Heart right ventricle (tissue), 16 donors: ENCODE measurements at regions not wholly inside any gene's neighbourhood (a gene's known extent, or its start where the extent isn't known, plus 50 kb on each side); places are given as distances from the start of the nearest gene placed in this dataset.

ENCODE experiments used
- ATAC-seq, 8 donors: fragments of 200-7000 bp; cut with Tn5 transposase; one replicate each; pipeline ENCODE4 v1.9.1; 2020; ENCODE audit warnings: mild to moderate bottlenecking in 8 of 8, moderate library complexity in 8 of 8, moderate number of reproducible peaks in 1 of 8
- DNase-seq, 2 donors: peaks; one replicate each; pipeline ENCODE4 v3.0.0-alpha.2; 2020
- H3K27ac ChIP-seq, 10 donors: fragments of 200-600 bp; sonication (generic) in 2 of 10; one replicate each; pipeline versions ENCODE4 v1.5.0 to v1.8.0; 2020 to 2022; ENCODE audit warnings: mild to moderate bottlenecking in 3 of 10
- H3K27me3 ChIP-seq, 7 donors: fragments of 200-600 bp; one replicate each; pipeline ENCODE4 v1.8.0; 2021 to 2022; ENCODE audit warnings: mild to moderate bottlenecking in 2 of 7
- H3K36me3 ChIP-seq, 9 donors: fragments of 200-600 bp; sonication (generic) in 1 of 9; one replicate each; pipeline versions ENCODE4 v1.5.0 to v1.8.0; 2020 to 2022; ENCODE audit warnings: mild to moderate bottlenecking in 2 of 9
- H3K4me1 ChIP-seq, 9 donors: fragments of 200-600 bp; sonication (generic) in 1 of 9; one replicate each; pipeline versions ENCODE4 v1.5.0 to v1.8.0; 2020 to 2022; ENCODE audit warnings: mild to moderate bottlenecking in 4 of 9
- H3K4me3 ChIP-seq, 10 donors: fragments of 200-600 bp; sonication (generic) in 2 of 10; one replicate each; pipeline versions ENCODE4 v1.5.0 to v1.8.0; 2020 to 2022; ENCODE audit warnings: mild to moderate bottlenecking in 7 of 10, moderate library complexity in 2 of 10
- H3K9me3 ChIP-seq, 11 donors: fragments of 200-600 bp in 10 of 11; sonication (generic) in 2 of 11; one replicate each; pipeline versions ENCODE4 v1.5.0 to v1.8.0; 2013 to 2022; ENCODE audit warnings: mild to moderate bottlenecking in 2 of 11, control low read depth in 1 of 11, moderate library complexity in 1 of 11
- CTCF ChIP-seq, 9 donors: fragments of 200-600 bp; sonication (generic) in 2 of 9; IDR thresholded peaks; one replicate each; pipeline versions ENCODE4 v1.5.0 to v1.8.0; 2021 to 2022; ENCODE audit warnings: antibody characterized with exemption in 9 of 9, mild to moderate bottlenecking in 5 of 9, moderate library complexity in 1 of 9
- WGBS, 2 donors: extraction: QIAGEN DNeasy Blood & Tissue Kit; methylation state at CpG; one replicate each; pipeline ENCODE4 v1.1.7; 2013; ENCODE audit warnings: inconsistent platforms in 1 of 2; 5-methylcytosine and 5-hydroxymethylcytosine counted together
- intact Hi-C, 10 donors: fragments of 100-400 bp; cut with DNase I; formaldehyde crosslinking; loops; one replicate each; pipeline versions ENCODE4 v1.11.1 to v1.14.2; 2022
- donor health status: Arrhythmogenic right ventricular cardiomyopathy.
- donor health status: ischemic (EF 13 %, LVEDD 7.1; RV severe dilation, severe dysfunction).
- donor health status: healthy with polysubstance abuse.
- donor health status: DM: no; HTN: yes; CAD: no.
- donor health status: DM: no; HTN: no; CAD: no.
- donor health status: ischemic (EF 25% LVEDD 6.9; RV normal size, moderate dysfunction).
- donor health status: ischemic (EF 25% LVEDD 5.7; RV mildly dilated, moderate dysfunction).
- donor health status: healthy.
- donor health status: DM: yes; HTN: yes; CAD: no.
- donor health status: Ischemic cardiomyopathy.
- donor health status: ischemic (EF 35%, LVEDD 5.7; RV mildly dilated, moderate dysfunction).
- donor health status: nonischemic (EF 11% LVEDD 7.7; RV severe dilation, severe dysfunction).
- donor health status: DM: yes; HTN: yes; CAD: no.
- donor health status: PGD.
- donor health status: ischemic (EF 29% LVEDD 5.4; RV normal size, mild dysfunction).
- donor health status: nonischemic (EF 23%, LVEDD 6.1; RV moderate dilation, normal function).

- intact Hi-C loops = loop anchor here in 1 of 10 donors (5.0 kb wide), 1 partner anchor 124 kb away; no protein-coding TSS in a partner anchor
- no peaks in the 10 kb centered on the region for H3K27me3 ChIP-seq
- TF ChIP-seq CTCF (IDR thresholded peaks at IDR 0.05) = no peak
- no peaks in the 10 kb centered on the region for H3K9me3 ChIP-seq
- no peak for ATAC-seq
- H3K4me3 ChIP-seq = no peak overlapping the region
- no peak for DNase-seq
- H3K36me3 ChIP-seq = no peaks in the 10 kb centered on the region
- peak overlapping the region in 1 of 10 donors; percentile 33 for H3K27ac ChIP-seq
- H3K4me1 ChIP-seq = peaks cover 0 to 12% (median 0%) of the 10 kb centered on the region in 9 donors
- WGBS, 2 donors = 72 to 80% methylated on average over 4 of the region's 4 CpGs
These were observed 356.8 kb upstream of the B3GALT2 start for GRCh38 chr1:193543259-193543658.

GRCh38 chr1:193542690-193543089 lies 356.3 kb upstream of the B3GALT2 start:
- H3K27ac ChIP-seq = no peak overlapping the region
- no peaks in the 10 kb centered on the region for H3K36me3 ChIP-seq
- intact Hi-C loops = loop anchor here in 1 of 10 donors (5.0 kb wide), 1 partner anchor 125 kb away; no protein-coding TSS in a partner anchor
- ATAC-seq = peak in 4 of 8 donors; percentile 61 to 72 (median 70)
- TF ChIP-seq CTCF (IDR thresholded peaks at IDR 0.05) = no peak
- peaks cover 0 to 12% (median 0%) of the 10 kb centered on the region in 9 donors for H3K4me1 ChIP-seq
- H3K27me3 ChIP-seq = no peaks in the 10 kb centered on the region
- no peaks in the 10 kb centered on the region for H3K9me3 ChIP-seq
- no peak overlapping the region for H3K4me3 ChIP-seq
- 9 to 24% methylated on average over 1 of the region's 1 CpG for WGBS, 2 donors
- DNase-seq = no peak

GRCh38 chr1:193540511-193540910 lies 354.1 kb upstream of the B3GALT2 start:
- Histone ChIP-seq H3K27ac (peak overlapping the region in 1 of 10 donors; percentile 62), H3K4me3 (no peak overlapping the region), H3K4me1 (peaks cover 0 to 16% (median 0%) of the 10 kb centered on the region in 9 donors), H3K27me3 (no peaks in the 10 kb centered on the region), H3K36me3 (no peaks in the 10 kb centered on the region), H3K9me3 (no peaks in the 10 kb centered on the region)
- ATAC-seq = no peak
- no peak for DNase-seq
- intact Hi-C loops = loop anchor here in 1 of 10 donors (5.0 kb wide), 1 partner anchor 127 kb away; no protein-coding TSS in a partner anchor
- no peak for TF ChIP-seq CTCF (IDR thresholded peaks at IDR 0.05)

- ATAC-seq (no peak), DNase-seq (no peak)
- peak overlapping the region in 1 of 10 donors; percentile 5 for H3K4me3 ChIP-seq
- no peak for TF ChIP-seq CTCF (IDR thresholded peaks at IDR 0.05)
- 90 to 91% methylated on average over 7 of the region's 7 CpGs for WGBS, 2 donors
- no peaks in the 10 kb centered on the region for H3K9me3 ChIP-seq
- H3K4me1 ChIP-seq = peaks cover 0 to 16% (median 0%) of the 10 kb centered on the region in 9 donors
- H3K36me3 ChIP-seq = no peaks in the 10 kb centered on the region
- H3K27me3 ChIP-seq = no peaks in the 10 kb centered on the region
- intact Hi-C loops = loop anchor here in 1 of 10 donors (5.0 kb wide), 1 partner anchor 127 kb away; no protein-coding TSS in a partner anchor
- peak overlapping the region in 1 of 10 donors; percentile 62 for H3K27ac ChIP-seq
These were observed 353.5 kb upstream of the B3GALT2 start for GRCh38 chr1:193539731-193540459.
